Central memory CD8-positive, alpha-beta T cell (primary cell): ENCODE measurements at regions not wholly inside any gene's neighbourhood (a gene's known extent, or its start where the extent isn't known, plus 50 kb on each side); places are given as distances from the start of the nearest gene placed in this dataset.
"Not testable (repeated sequence)": the region's sequence is repeated elsewhere in the genome, so short reads cannot be mapped to it uniquely, and the experiment has no call there.

Source experiments
- ATAC-seq: fragments of 150-1000 bp; cut with Tn5 transposase; replicated peaks from 2 replicates; pipeline ENCODE4 v1.10.0; 2022; ENCODE audit warnings: mild to moderate bottlenecking, moderate FRiP score, moderate number of reproducible peaks; ENCODE audit not compliant: poor library complexity, severe bottlenecking; ENCODE audit errors: extremely low read depth
- DNase-seq, 2 donors: peaks; one replicate each; pipeline ENCODE4 v3.0.0; 2021; ENCODE audit warnings: low spot score in 2 of 2
- H3K27ac Mint-ChIP-seq: one replicate; pipeline ENCODE4 v1.8.0; 2022; ENCODE audit warnings: low read depth, mild to moderate bottlenecking, moderate library complexity, mixed read lengths
- H3K27me3 Mint-ChIP-seq: one replicate; pipeline ENCODE4 v1.8.0; 2022; ENCODE audit warnings: mixed read lengths
- H3K36me3 Mint-ChIP-seq: one replicate; pipeline ENCODE4 v1.8.0; 2022; ENCODE audit warnings: mild to moderate bottlenecking, moderate library complexity, mixed read lengths; ENCODE audit not compliant: insufficient read depth
- H3K4me1 Mint-ChIP-seq: one replicate; pipeline ENCODE4 v1.8.0; 2022; ENCODE audit warnings: mixed read lengths
- H3K4me3 Mint-ChIP-seq: one replicate; pipeline ENCODE4 v1.8.0; 2022; ENCODE audit warnings: mild to moderate bottlenecking, moderate library complexity, mixed read lengths
- H3K9me3 Mint-ChIP-seq: one replicate; pipeline ENCODE4 v1.8.0; 2022; ENCODE audit warnings: mixed read lengths

DNA sequence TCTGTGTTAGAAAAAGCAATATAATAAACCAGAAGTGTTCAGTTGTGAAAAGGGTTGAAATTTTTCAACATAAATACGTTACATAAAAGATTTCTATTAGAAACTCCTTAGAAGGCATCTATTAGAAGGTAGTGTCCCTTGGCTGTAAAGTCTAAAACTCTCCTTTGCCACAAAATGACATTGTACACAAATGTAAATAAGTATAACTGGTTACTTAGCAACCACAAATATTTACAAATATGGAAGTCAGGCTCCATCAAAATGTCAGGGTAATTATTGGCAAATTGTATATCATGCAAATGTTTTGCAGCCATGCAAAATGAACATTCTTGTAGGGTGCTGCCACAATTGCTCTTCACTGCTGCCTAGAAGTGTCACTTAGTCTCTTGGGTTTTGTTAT, 419.1 kb upstream of the CDIN1 start:
- Mint-ChIP-seq H3K4me3 (no peak overlapping the region), H3K27me3 (no peaks in the 10 kb centered on the region), H3K27ac (no peak overlapping the region), H3K9me3 (peaks cover 15% of the 10 kb centered on the region), H3K4me1 (no peaks in the 10 kb centered on the region), H3K36me3 (no peaks in the 10 kb centered on the region)
- ATAC-seq (no peak), DNase-seq (no peak)

DNA sequence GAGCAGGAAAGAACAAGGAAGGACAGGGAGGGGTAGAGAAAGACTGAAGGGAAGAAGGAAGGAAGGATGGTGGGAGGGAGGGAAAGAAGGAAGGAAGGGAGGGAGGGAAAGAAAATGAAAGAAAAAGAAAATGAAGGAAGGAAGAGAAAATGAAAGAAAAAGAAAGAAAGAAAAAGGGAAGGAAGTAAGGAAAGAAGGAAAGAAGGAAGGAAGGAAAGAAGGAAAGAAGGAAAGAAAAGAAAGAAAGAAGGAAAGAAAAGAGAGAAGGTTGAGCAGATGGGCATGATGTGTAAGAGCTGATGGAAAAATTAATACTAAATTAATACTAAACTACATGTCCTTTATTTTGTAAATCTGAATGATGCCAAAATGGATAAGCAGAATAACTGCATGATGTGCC, 418.3 kb upstream of the CDIN1 start:
- Mint-ChIP-seq H3K27me3 (no peaks in the 10 kb centered on the region), H3K36me3 (peaks cover 2% of the 10 kb centered on the region), H3K4me3 (no peak overlapping the region), H3K27ac (no peak overlapping the region), H3K9me3 (peaks cover 12% of the 10 kb centered on the region), H3K4me1 (no peaks in the 10 kb centered on the region)
- DNase-seq (no peak), ATAC-seq (no peak)

DNA sequence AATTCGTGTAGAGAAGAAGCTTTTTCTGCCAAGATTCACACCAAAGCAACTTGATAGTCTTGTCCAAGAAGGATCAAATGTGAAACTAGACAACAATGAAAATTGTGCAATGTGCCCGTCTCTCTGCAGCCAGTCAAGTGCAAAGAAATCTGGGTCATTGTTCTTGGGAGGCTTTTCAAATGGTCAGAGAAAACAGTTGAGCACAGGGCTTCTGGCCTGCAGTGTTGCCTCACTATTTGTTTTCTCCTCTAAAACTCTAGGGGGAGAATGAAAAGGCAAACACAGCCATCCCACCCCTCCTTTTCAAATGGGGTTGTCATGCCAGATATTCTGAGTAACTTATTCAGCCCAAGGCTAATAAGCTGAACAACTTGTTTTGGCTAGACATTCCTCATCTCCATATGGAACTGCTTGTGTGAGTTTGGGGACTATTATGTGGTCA, 417.6 kb upstream of the CDIN1 start:
- no peaks in the 10 kb centered on the region for H3K4me1 Mint-ChIP-seq
- ATAC-seq (no peak), DNase-seq (no peak)
- H3K36me3 Mint-ChIP-seq, result peaks cover 2% of the 10 kb centered on the region
- H3K27ac Mint-ChIP-seq, result no peak overlapping the region
- no peaks in the 10 kb centered on the region for H3K27me3 Mint-ChIP-seq
- no peak overlapping the region for H3K4me3 Mint-ChIP-seq
- H3K9me3 Mint-ChIP-seq, result peaks cover 12% of the 10 kb centered on the region

DNA sequence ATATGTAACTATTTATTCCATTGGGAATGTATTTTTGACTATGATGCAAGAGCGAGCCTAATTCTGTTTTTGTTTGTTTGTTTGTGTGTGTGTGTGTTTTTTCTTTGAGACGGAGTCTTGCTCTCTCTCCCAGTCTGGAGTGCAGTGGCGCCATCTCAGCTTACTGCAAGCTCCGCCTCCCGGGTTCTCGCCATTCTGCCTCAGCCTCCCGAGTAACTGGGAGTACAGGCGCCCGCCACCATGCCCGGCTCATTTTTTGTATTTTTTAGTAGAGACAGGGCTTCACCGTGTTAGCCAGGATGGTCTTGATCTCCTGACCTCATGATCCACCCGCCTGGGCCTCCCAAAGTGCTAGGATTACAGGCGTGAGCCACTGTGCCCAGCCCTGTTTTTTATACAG, 415.4 kb upstream of the CDIN1 start:
- ATAC-seq, H3K36me3 Mint-ChIP-seq, H3K4me1 Mint-ChIP-seq, H3K27me3 Mint-ChIP-seq, H3K4me3 Mint-ChIP-seq, H3K27ac Mint-ChIP-seq, DNase-seq: not testable (repeated sequence)
- H3K9me3 Mint-ChIP-seq, result peaks cover 12% of the 10 kb centered on the region

DNA sequence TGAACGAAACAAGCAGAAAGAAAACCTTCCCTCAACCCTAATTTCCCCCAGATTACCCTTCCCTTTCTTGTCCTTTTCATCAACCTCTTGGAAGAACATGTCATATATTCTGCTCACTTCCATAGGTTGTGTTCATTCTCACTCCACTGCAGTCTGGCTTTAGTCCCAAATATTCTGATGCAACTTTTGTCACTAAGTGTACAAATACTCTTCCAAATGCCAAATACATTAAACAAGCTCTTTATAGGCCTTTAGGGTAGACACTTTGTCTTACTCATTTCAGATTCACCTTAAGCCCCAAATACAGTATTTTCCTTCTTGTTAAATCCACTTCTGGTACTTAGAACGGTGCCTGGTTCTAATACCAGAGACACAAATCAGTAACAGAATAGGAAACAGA, 406.5 kb upstream of the CDIN1 start:
- no peak overlapping the region for H3K4me3 Mint-ChIP-seq
- H3K4me1 Mint-ChIP-seq, result no peaks in the 10 kb centered on the region
- H3K27me3 Mint-ChIP-seq, result no peaks in the 10 kb centered on the region
- H3K27ac Mint-ChIP-seq, result no peak overlapping the region
- ATAC-seq (no peak), DNase-seq (no peak)
- no peaks in the 10 kb centered on the region for H3K36me3 Mint-ChIP-seq
- H3K9me3 Mint-ChIP-seq, result peaks cover 5% of the 10 kb centered on the region

DNA sequence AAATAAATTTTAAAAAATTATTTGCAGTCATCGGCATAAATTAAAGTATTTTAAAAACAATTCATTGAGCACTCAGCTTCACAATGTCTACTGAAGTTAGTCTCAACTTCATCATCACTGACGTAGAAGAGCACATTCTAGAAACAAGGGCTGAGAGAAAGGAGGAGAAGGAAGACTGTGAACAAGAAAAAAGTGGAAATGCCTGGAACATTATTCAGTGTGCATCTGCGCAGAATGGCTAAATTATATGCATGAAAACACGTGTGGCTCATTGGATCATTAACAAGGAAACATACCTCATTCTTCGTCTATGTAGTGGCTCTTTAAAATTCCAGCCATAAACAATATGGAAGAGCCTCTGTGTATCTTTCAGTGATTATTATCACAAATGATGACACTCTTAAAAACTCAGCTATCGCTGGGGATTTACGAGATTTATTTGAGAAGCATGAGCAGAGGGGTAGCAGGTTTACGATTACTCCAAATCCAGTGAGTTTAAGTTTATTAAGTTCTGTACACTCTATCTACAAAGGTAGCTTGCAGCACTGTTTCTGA, 404.2 kb upstream of the CDIN1 start:
- DNase-seq (no peak), ATAC-seq (no peak)
- H3K4me3 Mint-ChIP-seq, result no peak overlapping the region
- no peaks in the 10 kb centered on the region for H3K27me3 Mint-ChIP-seq
- H3K4me1 Mint-ChIP-seq, result no peaks in the 10 kb centered on the region
- no peak overlapping the region for H3K27ac Mint-ChIP-seq
- no peaks in the 10 kb centered on the region for H3K36me3 Mint-ChIP-seq
- peaks cover 5% of the 10 kb centered on the region for H3K9me3 Mint-ChIP-seq

DNA sequence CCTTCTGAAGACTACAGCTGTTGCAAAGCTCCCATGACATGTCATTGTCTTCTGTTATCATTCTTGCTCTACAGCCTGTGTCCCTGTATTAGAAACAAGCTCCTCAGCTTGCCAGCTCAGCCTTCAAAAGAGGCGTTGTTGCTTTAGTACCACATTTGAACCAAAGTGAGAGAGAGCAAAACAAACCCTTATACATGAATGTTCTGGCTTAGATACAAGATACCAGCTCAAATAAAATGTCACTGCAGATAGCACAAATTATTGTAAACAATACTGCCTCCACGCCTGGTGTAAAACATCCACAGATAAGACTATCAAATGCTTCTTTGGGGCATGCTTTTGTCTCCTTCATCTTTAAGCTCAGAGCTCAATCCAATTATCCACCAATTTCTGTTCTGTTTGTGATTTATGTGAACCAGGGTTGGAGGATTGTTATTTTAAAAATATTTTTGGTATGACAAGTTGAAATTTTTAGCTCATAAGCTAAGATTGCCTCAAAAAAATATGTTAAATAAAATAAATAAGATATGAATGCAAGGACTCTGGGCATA, 403.6 kb upstream of the CDIN1 start:
- H3K9me3 Mint-ChIP-seq, result peaks cover 5% of the 10 kb centered on the region
- DNase-seq (no peak), ATAC-seq (no peak)
- H3K27ac Mint-ChIP-seq, result no peak overlapping the region
- no peaks in the 10 kb centered on the region for H3K36me3 Mint-ChIP-seq
- H3K4me1 Mint-ChIP-seq, result no peaks in the 10 kb centered on the region
- H3K27me3 Mint-ChIP-seq, result no peaks in the 10 kb centered on the region
- no peak overlapping the region for H3K4me3 Mint-ChIP-seq

DNA sequence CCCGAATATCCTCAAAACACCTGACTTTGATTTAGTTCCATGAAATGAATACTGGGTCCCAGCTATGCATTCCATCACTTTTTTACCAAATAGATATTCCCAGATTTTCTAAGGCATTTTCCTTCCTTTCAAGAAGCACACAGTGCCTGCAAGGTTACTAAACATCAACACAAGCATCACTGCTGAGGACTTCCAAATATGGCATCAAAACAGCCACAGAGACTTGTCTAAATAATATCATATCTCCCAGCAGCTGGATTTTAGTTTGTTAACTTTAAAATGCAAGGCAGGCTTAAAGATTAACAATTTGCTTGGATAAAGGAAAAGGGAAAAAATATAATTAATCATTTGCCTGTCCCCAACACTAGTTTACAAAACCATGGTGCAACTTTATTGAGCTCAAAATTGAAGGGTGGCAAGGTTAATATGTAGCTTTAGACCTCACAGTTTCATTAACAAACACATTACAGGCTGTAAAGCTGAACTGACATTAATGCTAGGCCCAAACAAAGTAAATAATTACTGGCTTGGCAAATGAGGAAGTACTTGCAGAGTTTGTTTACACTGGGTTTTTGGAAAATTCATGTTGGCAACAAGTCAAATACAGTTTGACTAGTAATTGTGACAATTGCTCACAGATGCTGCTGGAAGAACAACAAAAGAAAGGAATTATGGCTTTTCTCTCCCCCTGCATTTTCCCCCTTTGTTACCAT, 401.7 kb upstream of the CDIN1 start:
- H3K36me3 Mint-ChIP-seq, result no peaks in the 10 kb centered on the region
- no peak for DNase-seq

DNA sequence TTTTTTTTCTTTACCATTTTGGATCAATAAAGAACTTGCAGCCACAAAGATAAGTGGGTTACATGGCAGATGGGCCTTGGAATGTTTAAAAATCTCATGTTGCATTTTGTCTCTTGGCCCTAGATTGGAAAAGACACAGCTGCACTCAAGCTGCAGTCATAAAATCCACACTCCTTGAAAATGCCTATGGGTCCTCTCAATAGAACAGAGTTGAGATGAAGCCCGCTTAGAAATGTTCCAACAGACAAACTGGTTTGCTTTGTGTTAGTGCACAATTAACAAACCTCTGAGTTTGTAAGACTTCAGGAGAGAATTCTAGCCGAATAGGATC, 401.2 kb upstream of the CDIN1 start:
- no peaks in the 10 kb centered on the region for H3K27me3 Mint-ChIP-seq
- no peaks in the 10 kb centered on the region for H3K4me1 Mint-ChIP-seq
- H3K4me3 Mint-ChIP-seq, result no peak overlapping the region
- ATAC-seq (no peak), DNase-seq (no peak)
- H3K9me3 Mint-ChIP-seq, result no peaks in the 10 kb centered on the region
- H3K36me3 Mint-ChIP-seq, result no peaks in the 10 kb centered on the region
- no peak overlapping the region for H3K27ac Mint-ChIP-seq

More for the DNA sequence above, 401.7 kb upstream of the CDIN1 start:
- Mint-ChIP-seq H3K27me3 (no peaks in the 10 kb centered on the region), H3K4me3 (no peak overlapping the region), H3K4me1 (no peaks in the 10 kb centered on the region), H3K27ac (no peak overlapping the region), H3K9me3 (peaks cover 4% of the 10 kb centered on the region)
- ATAC-seq, result no peak

DNA sequence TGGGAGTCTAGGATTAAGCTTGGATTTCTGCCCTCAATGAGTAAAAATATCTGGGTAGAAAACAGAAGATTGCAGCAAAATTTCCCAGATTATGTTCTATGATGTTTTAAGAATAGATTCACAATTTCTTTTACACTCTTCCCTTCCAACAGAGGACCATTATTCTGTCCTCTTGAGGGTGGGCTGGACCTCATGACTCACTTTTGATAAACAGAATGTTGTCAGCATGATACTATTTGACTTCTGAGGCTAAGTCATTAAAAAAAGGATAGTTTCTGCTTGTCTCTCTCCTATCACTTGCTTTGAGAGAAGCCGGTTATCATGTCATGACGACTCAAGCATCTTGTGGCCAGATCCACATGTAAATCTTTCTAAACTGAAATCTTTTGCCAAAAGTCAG, 396.2 kb upstream of the CDIN1 start:
- H3K27ac Mint-ChIP-seq, result no peak overlapping the region
- no peaks in the 10 kb centered on the region for H3K36me3 Mint-ChIP-seq
- no peaks in the 10 kb centered on the region for H3K27me3 Mint-ChIP-seq
- H3K4me3 Mint-ChIP-seq, result no peak overlapping the region
- no peak for DNase-seq
- H3K4me1 Mint-ChIP-seq, result no peaks in the 10 kb centered on the region
- ATAC-seq, result no peak
- H3K9me3 Mint-ChIP-seq, result peaks cover 6% of the 10 kb centered on the region

DNA sequence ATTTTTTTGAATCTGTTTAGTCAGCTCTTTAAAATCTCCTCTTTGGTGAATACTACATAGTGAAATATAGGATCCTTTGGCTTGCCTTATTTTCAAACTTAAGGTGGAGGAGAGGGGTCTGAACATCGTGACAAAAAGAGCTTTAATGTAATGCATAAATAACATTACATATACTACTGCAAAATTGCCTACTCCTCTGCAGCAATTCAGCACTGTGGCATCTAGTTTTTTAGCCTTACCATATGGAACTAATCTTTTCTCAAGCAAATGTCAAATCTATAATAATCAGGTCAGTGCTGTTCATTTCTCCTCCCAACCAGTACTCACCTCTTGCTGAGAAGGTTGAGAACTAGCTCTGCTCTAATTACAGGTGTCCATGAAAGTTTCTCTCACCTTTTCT, 394.0 kb upstream of the CDIN1 start:
- no peak for ATAC-seq
- H3K27me3 Mint-ChIP-seq, result no peaks in the 10 kb centered on the region
- no peaks in the 10 kb centered on the region for H3K4me1 Mint-ChIP-seq
- H3K27ac Mint-ChIP-seq, result no peak overlapping the region
- no peak for DNase-seq
- peaks cover 6% of the 10 kb centered on the region for H3K9me3 Mint-ChIP-seq
- H3K36me3 Mint-ChIP-seq, result no peaks in the 10 kb centered on the region
- no peak overlapping the region for H3K4me3 Mint-ChIP-seq

DNA sequence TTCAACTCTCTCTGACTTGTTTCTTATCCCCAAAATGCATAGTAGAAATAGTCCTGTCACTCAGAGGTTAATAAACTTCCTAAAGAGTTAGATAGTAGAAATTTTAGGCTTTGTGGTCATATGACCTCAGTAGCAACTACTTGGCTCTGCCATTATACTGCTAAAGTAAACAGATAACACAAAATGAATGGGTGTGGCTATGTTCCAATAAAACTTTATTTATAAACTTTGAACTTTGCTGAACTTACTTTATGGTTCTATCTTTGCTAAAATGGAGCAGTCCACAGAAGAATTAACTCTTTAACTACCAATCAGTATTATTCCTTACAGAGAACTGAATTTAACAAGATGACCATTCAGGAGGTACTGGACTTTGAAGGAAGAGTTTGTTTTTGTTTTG, 393.6 kb upstream of the CDIN1 start:
- no peak for ATAC-seq
- H3K27ac Mint-ChIP-seq, result no peak overlapping the region
- H3K4me1 Mint-ChIP-seq, result no peaks in the 10 kb centered on the region
- peaks cover 6% of the 10 kb centered on the region for H3K9me3 Mint-ChIP-seq
- H3K27me3 Mint-ChIP-seq, result no peaks in the 10 kb centered on the region
- no peak overlapping the region for H3K4me3 Mint-ChIP-seq
- DNase-seq, result no peak
- H3K36me3 Mint-ChIP-seq, result no peaks in the 10 kb centered on the region

DNA sequence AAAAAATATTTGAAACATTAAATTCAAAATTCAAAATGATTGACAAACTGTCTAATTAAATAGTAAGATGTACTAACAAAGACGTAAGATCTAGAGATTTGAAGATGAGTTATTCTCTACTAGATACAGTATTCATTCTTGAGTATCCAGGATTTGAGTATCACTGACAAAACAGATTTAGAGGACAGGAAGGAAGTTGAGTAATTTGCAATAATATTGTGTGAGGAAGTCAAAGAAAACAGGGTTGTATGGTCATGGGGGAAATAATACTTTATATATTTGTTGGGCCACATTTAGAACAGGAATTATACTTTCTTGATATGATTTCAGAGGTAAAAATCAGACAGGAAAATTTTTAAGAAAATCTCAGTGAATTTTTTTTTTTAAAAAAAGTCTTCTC, 393.1 kb upstream of the CDIN1 start:
- Mint-ChIP-seq H3K4me1 (no peaks in the 10 kb centered on the region), H3K27ac (no peak overlapping the region), H3K36me3 (no peaks in the 10 kb centered on the region), H3K4me3 (no peak overlapping the region), H3K27me3 (no peaks in the 10 kb centered on the region), H3K9me3 (peaks cover 8% of the 10 kb centered on the region)
- no peak for DNase-seq
- no peak for ATAC-seq
